Lower leg skin (tissue), 3 donors: ENCODE measurements at regions not wholly inside any gene's neighbourhood (a gene's known extent, or its start where the extent isn't known, plus 50 kb on each side); places are given as distances from the start of the nearest gene placed in this dataset.

Experiments
- CTCF ChIP-seq, 3 donors: fragments of 450-650 bp; IDR thresholded peaks; one replicate each; pipeline ENCODE4 v1.5.1; 2016; ENCODE audit warnings: antibody characterized with exemption in 3 of 3, mild to moderate bottlenecking in 3 of 3, moderate library complexity in 2 of 3
- POLR2A ChIP-seq, 2 donors: fragments of 450-650 bp; IDR thresholded peaks; one replicate each; pipeline ENCODE4 v1.6.1; 2016 to 2017; ENCODE audit warnings: antibody characterized with exemption in 2 of 2, mild to moderate bottlenecking in 1 of 2, moderate library complexity in 1 of 2

GRCh38 chr3:72460205-72461174 is 387.8 kb downstream of the SHQ1 start:
- TF ChIP-seq CTCF (IDR thresholded peaks at IDR 0.05) (no peak), POLR2A (IDR thresholded peaks at IDR 0.05) (no peak)
